AG04449 (cell line): ENCODE measurements at regions not wholly inside any gene's neighbourhood (a gene's known extent, or its start where the extent isn't known, plus 50 kb on each side); places are given as distances from the start of the nearest gene placed in this dataset.

ENCODE experiments used
- CTCF ChIA-PET: fragments of 350-600 bp; formaldehyde crosslinking; extraction: SDS; loops from one replicate; lab custom pipeline; 2021; ENCODE audit warnings: antibody characterized with exemption; lab: Yijun Ruan, JAX
- POLR2A ChIA-PET: fragments of 400-600, 350-600 bp; formaldehyde crosslinking; extraction: SDS; loops from one replicate; lab custom pipeline; 2020; ENCODE audit warnings: antibody characterized with exemption, inconsistent platforms; lab: Yijun Ruan, JAX
- DNase-seq: peaks from one replicate; pipeline ENCODE4 v3.0.0-alpha.2; 2010; ENCODE audit warnings: low read depth, low spot score
- H3K4me3 ChIP-seq: 2 replicates; pipeline ENCODE4 v1.5.1; 2011; ENCODE audit warnings: low read depth, mild to moderate bottlenecking, control low read depth, low read length
- TF ChIP-seq, protein P1 (sequence below): IDR thresholded peaks from one replicate; pipeline ENCODE4 v1.5.1; 2011; ENCODE audit warnings: mild to moderate bottlenecking, moderate library complexity, low read length, control low read depth, inconsistent platforms; ENCODE audit not compliant: insufficient read depth; ENCODE audit errors: missing control alignments

- TF ChIP-seq, protein P1, sequence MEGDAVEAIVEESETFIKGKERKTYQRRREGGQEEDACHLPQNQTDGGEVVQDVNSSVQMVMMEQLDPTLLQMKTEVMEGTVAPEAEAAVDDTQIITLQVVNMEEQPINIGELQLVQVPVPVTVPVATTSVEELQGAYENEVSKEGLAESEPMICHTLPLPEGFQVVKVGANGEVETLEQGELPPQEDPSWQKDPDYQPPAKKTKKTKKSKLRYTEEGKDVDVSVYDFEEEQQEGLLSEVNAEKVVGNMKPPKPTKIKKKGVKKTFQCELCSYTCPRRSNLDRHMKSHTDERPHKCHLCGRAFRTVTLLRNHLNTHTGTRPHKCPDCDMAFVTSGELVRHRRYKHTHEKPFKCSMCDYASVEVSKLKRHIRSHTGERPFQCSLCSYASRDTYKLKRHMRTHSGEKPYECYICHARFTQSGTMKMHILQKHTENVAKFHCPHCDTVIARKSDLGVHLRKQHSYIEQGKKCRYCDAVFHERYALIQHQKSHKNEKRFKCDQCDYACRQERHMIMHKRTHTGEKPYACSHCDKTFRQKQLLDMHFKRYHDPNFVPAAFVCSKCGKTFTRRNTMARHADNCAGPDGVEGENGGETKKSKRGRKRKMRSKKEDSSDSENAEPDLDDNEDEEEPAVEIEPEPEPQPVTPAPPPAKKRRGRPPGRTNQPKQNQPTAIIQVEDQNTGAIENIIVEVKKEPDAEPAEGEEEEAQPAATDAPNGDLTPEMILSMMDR: no peak
- ChIA-PET CTCF (no interaction called here), POLR2A (no interaction called here)
- no peak for DNase-seq
- H3K4me3 ChIP-seq: no peak overlapping the region
Observed at GRCh38 chr20:17014756-17015366, 212.0 kb upstream of the PCSK2 start.

DNA sequence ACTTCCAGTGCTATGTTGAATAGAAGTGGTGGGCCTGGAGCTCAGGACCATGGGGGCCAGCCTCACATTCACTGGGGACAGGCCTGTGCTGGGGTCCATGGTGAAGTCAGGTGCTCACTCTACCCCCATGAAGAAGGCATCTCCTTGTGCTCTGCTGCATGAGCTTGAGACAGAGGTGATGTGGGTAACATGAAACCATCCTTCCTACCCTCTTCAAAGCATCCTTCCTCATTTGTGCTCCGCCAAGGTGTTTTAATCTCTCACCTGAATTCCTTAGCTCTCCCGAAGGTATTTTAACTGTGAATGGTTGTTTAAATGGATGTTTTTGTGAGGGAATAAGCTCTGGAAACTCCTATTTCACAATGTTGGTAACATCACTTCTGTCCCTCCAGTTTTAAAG is 209.6 kb upstream of the PCSK2 start:
- CTCF ChIA-PET: no interaction called here
- no peak overlapping the region for H3K4me3 ChIP-seq
- POLR2A ChIA-PET: no interaction called here
- no peak for DNase-seq
- TF ChIP-seq, protein P1: no peak

- ChIA-PET CTCF (no interaction called here), POLR2A (no interaction called here)
- TF ChIP-seq, protein P1: no peak
- no peak for DNase-seq
- H3K4me3 ChIP-seq: no peak overlapping the region
Observed at GRCh38 chr20:17021481-17021880, 205.4 kb upstream of the PCSK2 start.

- no peak for DNase-seq
- ChIA-PET CTCF (no interaction called here), POLR2A (no interaction called here)
- TF ChIP-seq, protein P1: no peak
- H3K4me3 ChIP-seq: no peak overlapping the region
Observed at GRCh38 chr20:17023036-17023435, 203.8 kb upstream of the PCSK2 start.

- ChIA-PET POLR2A (no interaction called here), CTCF (no interaction called here)
- TF ChIP-seq, protein P1: no peak
- no peak for DNase-seq
- H3K4me3 ChIP-seq: no peak overlapping the region
Observed at GRCh38 chr20:17023806-17024205, 203.0 kb upstream of the PCSK2 start.

- POLR2A ChIA-PET: no interaction called here
- TF ChIP-seq, protein P1: no peak
- CTCF ChIA-PET: no interaction called here
- H3K4me3 ChIP-seq: no peak overlapping the region
- DNase-seq: no peak
Observed at GRCh38 chr20:17024513-17025119, 202.2 kb upstream of the PCSK2 start.
